ENCODE measurements at regions not wholly inside any gene's neighbourhood (a gene's known extent, or its start where the extent isn't known, plus 50 kb on each side); places are given as distances from the start of the nearest gene placed in this dataset.

DNA sequence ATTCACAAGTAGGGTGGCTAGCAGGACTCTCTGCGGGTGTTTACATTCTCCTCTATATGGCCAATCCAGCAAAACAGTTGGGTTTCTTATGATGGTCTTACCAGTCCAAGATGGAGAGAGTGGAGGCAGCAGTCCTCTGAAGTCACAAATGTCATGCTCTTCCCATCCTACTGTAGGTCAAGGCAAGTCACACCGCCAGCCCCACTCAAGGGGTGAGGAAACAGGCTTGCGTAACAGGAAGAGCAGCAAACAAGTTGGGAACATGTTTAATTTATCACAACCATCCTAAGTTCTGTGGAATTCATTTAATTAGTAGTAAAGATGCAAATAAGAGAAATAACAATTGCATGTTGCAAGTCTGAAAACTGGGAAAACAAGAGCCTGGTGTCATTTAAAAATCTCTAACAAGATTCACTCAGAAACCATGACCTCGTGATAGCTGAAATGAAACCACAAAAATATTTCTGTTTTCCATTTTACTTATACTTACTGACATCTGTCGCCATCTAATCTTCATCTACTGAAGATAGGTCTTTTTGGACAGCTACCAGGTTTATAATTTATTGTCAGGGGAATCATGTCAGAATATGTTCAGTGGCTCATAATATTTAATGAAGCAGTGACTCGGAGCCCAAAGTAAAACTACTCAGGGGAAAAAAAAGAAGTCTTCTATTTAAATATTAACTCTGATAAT lies 349.1 kb upstream of the FMN2 start:
- DNase-seq (no peak), ATAC-seq (ENCODE audit: low read depth in 2 of 2) (no peak)
- no peaks in the 10 kb centered on the region for H3K27me3 Mint-ChIP-seq
- H3K27ac Mint-ChIP-seq = no peak overlapping the region
- H3K4me1 Mint-ChIP-seq = peaks cover 0 to 3% (median 0%) of the 10 kb centered on the region in 3 donors
- peaks cover 0 to 5% (median 0%) of the 10 kb centered on the region in 7 donors for H3K9me3 Mint-ChIP-seq
- no peaks in the 10 kb centered on the region for H3K36me3 Mint-ChIP-seq
- H3K4me3 Mint-ChIP-seq = peak overlapping the region in 1 of 8 donors; percentile 18

DNA sequence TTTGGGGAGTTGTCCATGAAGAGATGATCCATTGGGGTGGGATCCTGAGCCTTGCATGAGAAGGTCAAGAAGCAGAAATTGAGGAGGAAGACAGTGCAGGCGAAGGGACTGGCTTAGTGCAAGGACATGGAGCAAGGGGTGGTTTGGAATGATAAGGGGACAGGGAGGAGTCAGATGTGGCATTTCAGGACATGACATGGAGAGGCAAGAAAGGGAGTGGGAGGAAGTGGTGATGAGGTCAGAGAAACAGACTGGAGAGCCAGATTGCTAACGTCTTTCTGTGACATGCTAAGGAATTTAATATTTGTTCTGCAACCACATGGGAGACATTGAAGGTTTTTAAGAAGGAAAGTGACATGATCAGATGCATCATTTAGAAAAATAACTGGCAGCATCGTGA lies 346.8 kb upstream of the FMN2 start:
- Mint-ChIP-seq H3K27me3 (no peaks in the 10 kb centered on the region), H3K4me3 (no peak overlapping the region), H3K4me1 (peaks cover 0 to 1% (median 0%) of the 10 kb centered on the region in 3 donors), H3K27ac (no peak overlapping the region), H3K36me3 (no peaks in the 10 kb centered on the region), H3K9me3 (peaks cover 0 to 4% (median 0%) of the 10 kb centered on the region in 7 donors)
- ATAC-seq (ENCODE audit: low read depth in 2 of 2) (no peak), DNase-seq (no peak)

DNA sequence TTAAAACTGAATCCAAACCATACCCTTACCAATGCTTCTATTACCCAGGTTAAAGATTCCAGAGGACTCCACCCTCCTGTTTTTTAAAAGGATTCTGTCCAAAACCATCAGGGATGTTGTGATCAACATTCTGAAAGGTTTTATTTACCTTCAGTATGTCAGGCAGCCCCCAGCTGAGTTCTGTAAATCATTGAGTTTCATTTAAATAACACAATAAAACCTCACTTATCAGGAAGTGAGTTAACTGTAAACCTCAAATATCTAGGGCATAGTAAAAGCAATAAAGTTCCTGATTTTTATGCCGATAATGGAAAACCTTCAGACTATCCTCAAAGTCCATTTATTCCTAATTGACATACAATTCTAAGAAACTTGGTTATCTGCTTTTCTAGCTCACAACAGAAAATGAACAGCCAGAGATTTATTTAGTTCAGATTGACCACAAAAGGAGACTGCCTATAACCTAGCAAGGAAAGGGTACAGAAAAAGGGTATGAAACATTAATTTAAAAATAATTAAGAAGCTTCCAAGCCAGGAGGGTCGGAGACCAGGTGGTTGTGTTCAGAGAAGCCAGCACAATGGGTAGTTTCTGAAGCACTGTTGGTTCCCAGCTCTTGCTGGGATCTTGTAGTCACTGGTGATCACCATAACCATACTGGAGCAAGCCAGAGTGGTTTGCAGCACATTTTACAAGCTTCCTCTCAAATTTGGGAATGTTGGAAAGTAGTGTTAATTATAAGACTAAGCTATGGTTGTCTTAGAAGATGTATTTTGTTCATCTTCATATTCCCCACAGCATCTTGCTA lies 336.4 kb upstream of the FMN2 start:
- DNase-seq (no peak), ATAC-seq (ENCODE audit: low read depth in 2 of 2) (no peak)
- Mint-ChIP-seq H3K27ac (no peak overlapping the region), H3K36me3 (no peaks in the 10 kb centered on the region), H3K4me3 (no peak overlapping the region), H3K27me3 (no peaks in the 10 kb centered on the region), H3K9me3 (peaks cover 0 to 5% (median 0%) of the 10 kb centered on the region in 7 donors), H3K4me1 (no peaks in the 10 kb centered on the region)

DNA sequence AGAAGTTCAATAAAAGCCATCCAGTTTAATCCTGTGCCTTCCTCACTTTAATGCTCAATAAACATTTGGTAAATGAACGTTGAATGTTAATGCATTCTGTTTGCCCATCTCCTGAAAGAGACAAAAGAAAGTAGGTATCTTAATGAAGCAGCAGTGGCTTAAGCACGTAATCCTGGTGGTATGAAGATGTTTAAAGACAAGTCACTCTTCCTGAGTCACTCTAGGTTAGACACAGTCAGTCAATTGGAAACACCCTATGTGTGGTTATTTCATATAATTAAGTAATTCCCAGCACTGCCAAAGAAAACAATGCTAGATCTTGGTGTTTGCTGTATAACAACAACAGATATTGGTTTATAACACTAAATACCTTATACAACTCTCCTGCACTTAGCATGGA lies 334.0 kb upstream of the FMN2 start:
- no peaks in the 10 kb centered on the region for H3K4me1 Mint-ChIP-seq
- ATAC-seq (ENCODE audit: low read depth in 2 of 2) = no peak
- no peaks in the 10 kb centered on the region for H3K36me3 Mint-ChIP-seq
- peaks cover 0 to 4% (median 0%) of the 10 kb centered on the region in 7 donors for H3K9me3 Mint-ChIP-seq
- no peak overlapping the region for H3K27ac Mint-ChIP-seq
- no peaks in the 10 kb centered on the region for H3K27me3 Mint-ChIP-seq
- no peak overlapping the region for H3K4me3 Mint-ChIP-seq
- no peak for DNase-seq

DNA sequence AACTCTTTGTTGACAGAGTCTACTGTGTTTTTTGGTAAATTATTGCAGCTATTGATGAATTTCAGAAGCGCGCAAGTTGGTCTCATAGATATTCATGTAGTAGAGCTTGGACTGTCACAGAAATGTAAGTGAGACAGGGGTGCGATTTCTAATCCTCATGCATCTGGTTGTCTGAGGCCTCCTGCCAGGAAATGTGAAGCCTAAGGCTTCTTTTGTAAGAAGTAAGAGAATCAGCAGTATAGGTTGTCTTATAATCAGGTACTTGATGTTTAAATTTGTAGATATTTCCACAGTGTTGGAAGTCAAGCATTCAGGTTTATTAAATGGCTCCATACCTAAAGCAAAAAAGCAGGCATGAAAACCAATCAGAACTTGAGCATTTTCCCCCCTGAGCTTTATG lies 332.9 kb upstream of the FMN2 start:
- H3K9me3 Mint-ChIP-seq = peaks cover 0 to 4% (median 0%) of the 10 kb centered on the region in 7 donors
- ATAC-seq (ENCODE audit: low read depth in 2 of 2) (no peak), DNase-seq (no peak)
- no peaks in the 10 kb centered on the region for H3K4me1 Mint-ChIP-seq
- no peaks in the 10 kb centered on the region for H3K36me3 Mint-ChIP-seq
- H3K4me3 Mint-ChIP-seq = no peak overlapping the region
- no peaks in the 10 kb centered on the region for H3K27me3 Mint-ChIP-seq
- H3K27ac Mint-ChIP-seq = no peak overlapping the region

DNA sequence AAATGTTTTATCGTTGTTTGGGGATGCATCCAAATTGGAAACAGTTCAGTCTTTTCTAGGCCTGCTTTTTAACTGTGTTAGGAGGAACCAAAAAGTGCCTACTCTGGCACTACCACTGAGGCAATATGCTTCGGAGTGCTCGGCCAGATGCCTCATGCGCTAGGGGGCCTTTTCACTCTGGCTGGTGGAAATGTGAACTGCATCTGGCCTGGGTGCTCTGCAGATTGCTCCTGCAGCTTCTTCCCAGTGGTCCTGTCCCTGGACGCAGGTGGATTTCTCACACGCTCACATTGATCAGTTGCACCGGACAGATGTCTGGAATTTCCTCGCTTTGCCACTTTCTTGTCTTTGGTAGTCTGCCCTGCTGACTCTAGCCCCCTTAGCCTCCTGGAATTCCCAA lies 330.2 kb upstream of the FMN2 start:
- H3K4me3 Mint-ChIP-seq = no peak overlapping the region
- peaks cover 0 to 4% (median 0%) of the 10 kb centered on the region in 7 donors for H3K9me3 Mint-ChIP-seq
- no peak overlapping the region for H3K27ac Mint-ChIP-seq
- DNase-seq (no peak), ATAC-seq (ENCODE audit: low read depth in 2 of 2) (no peak)
- H3K27me3 Mint-ChIP-seq = no peaks in the 10 kb centered on the region
- no peaks in the 10 kb centered on the region for H3K36me3 Mint-ChIP-seq
- H3K4me1 Mint-ChIP-seq = no peaks in the 10 kb centered on the region

DNA sequence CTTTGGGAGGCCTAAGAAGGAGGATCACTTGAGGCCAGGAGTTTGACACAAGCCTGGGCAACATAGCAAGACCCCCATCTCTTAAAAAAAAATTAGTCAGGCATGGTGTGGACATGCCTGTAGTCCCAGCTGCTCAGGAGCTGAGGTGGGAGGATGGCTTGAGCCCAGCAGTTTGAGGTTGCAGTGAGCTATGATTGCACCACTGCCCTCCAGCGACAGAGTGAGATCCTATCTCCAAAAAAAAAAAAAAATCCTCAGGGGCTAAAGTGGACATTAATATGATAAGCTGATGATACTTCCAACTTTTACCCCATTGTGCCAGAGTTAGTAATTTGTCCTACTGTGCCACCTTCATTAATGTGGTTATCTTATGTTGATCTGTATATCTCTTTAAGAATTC lies 327.8 kb upstream of the FMN2 start:
- Mint-ChIP-seq H3K4me3 (peak overlapping the region in 1 of 8 donors; percentile 35), H3K9me3 (peaks cover 0 to 4% (median 0%) of the 10 kb centered on the region in 7 donors), H3K27me3 (no peaks in the 10 kb centered on the region), H3K4me1 (no peaks in the 10 kb centered on the region), H3K36me3 (no peaks in the 10 kb centered on the region), H3K27ac (no peak overlapping the region)
- DNase-seq (no peak), ATAC-seq (ENCODE audit: low read depth in 2 of 2) (no peak)

DNA sequence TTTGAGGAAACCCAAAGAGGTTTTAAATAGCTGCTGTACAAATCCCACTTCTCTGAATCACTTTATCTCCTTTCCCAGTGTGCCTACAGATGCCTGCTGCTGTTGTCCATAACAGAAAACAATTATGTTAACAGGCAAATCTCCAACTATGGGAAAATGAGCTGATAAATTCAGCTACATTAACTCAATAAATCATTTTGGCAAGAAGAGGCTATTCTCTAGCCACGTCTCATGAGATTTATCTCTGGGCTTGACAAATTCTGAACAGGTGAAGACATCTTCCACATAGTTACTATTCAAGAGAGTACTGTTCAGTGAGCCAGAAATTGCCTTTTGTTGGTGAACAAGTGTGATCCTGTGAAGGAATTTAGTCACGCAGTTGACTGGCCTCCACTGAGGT lies 327.1 kb upstream of the FMN2 start:
- H3K4me1 Mint-ChIP-seq = no peaks in the 10 kb centered on the region
- no peak for ATAC-seq (ENCODE audit: low read depth in 2 of 2)
- DNase-seq = no peak
- H3K9me3 Mint-ChIP-seq = peaks cover 0 to 4% (median 0%) of the 10 kb centered on the region in 7 donors
- no peak overlapping the region for H3K27ac Mint-ChIP-seq
- H3K36me3 Mint-ChIP-seq = no peaks in the 10 kb centered on the region
- no peaks in the 10 kb centered on the region for H3K27me3 Mint-ChIP-seq
- H3K4me3 Mint-ChIP-seq = no peak overlapping the region

DNA sequence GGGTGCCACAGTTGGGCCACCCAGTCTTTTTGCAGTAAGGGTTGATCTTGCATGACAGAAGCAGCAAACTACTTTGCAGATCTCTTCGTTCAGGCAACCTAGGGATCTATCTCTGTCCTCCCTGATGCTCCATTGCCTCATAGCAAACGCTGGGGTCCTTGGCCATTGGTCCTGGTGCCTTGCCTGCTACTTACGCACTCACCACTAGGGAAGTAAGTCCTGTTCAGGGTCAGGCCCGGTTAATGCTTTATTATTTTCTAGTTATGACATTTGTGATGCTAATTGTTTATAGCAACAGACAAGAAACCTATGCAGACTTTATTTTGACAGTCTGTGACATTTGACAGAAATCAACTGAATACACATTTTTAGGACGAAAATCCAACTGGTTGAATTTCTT lies 326.5 kb upstream of the FMN2 start:
- Mint-ChIP-seq H3K36me3 (no peaks in the 10 kb centered on the region), H3K27ac (no peak overlapping the region), H3K4me3 (no peak overlapping the region), H3K9me3 (peaks cover 0 to 4% (median 0%) of the 10 kb centered on the region in 7 donors), H3K4me1 (no peaks in the 10 kb centered on the region), H3K27me3 (no peaks in the 10 kb centered on the region)
- ATAC-seq (ENCODE audit: low read depth in 2 of 2) = no peak
- no peak for DNase-seq

DNA sequence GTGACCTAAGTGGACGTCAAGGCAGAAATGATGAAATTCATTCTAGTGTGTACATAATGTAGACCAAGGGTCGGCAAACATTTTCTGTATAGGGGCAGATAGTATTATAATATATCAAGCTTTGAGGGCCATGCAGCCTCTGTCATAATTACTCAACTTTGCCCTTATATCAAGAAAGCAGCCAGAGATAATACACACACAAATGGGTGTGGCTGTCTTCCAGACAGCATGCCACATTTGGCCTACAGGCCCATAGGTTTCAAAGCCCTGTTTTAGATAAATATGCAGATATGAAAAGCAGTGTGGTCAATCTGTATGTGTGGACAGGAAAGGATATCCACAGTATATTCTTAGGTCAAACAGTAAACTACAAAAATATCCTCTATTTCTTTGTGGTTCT lies 320.1 kb upstream of the FMN2 start:
- Mint-ChIP-seq H3K4me1 (no peaks in the 10 kb centered on the region), H3K9me3 (peaks cover 0 to 5% (median 0%) of the 10 kb centered on the region in 7 donors), H3K4me3 (no peak overlapping the region), H3K27ac (no peak overlapping the region), H3K27me3 (no peaks in the 10 kb centered on the region), H3K36me3 (no peaks in the 10 kb centered on the region)
- no peak for DNase-seq
- no peak for ATAC-seq (ENCODE audit: low read depth in 2 of 2)

DNA sequence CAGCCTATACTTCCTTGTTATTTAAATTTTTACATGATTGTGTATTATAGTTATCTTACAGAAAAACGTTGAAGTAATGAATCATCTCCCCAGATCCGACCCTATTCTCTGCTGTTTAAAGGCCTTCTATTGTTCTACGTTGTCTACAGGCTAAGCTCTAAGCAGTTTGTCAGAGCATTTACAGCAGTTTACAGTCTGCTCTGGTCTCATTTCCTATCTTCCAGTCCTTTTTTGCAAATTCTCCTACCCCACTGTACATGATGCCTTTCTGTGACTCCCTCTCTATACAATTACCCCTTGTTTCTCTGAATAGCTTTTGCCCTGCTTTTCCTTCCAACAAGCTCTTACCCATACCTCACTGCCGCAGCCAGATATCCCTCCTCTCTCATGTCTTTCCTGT lies 319.2 kb upstream of the FMN2 start:
- no peaks in the 10 kb centered on the region for H3K4me1 Mint-ChIP-seq
- H3K27ac Mint-ChIP-seq = peak overlapping the region in 1 of 6 donors; percentile 31
- peaks cover 0 to 6% (median 0%) of the 10 kb centered on the region in 7 donors for H3K9me3 Mint-ChIP-seq
- H3K4me3 Mint-ChIP-seq = no peak overlapping the region
- DNase-seq (no peak), ATAC-seq (ENCODE audit: low read depth in 2 of 2) (no peak)
- H3K27me3 Mint-ChIP-seq = no peaks in the 10 kb centered on the region
- no peaks in the 10 kb centered on the region for H3K36me3 Mint-ChIP-seq

DNA sequence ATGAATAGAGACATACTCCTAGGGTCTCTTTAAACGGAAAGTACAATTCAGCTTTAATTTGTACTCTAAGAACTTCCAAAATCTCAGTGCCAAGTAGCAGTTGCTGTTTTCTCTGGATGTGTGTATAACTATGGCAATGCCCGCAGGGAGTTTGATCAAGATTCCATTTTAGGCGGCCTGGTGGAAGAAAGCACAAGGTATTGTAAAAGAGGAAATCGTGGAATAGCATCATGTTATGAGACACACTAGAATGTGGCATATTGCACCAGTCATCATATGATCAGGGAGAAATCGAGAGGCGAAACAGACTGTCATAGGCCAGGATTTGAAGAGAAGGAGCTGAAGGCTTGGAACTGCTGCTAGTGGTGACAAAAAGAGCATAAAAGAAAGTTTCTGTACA lies 316.2 kb upstream of the FMN2 start:
- Mint-ChIP-seq H3K9me3 (peaks cover 0 to 6% (median 2%) of the 10 kb centered on the region in 7 donors), H3K36me3 (no peaks in the 10 kb centered on the region), H3K27ac (no peak overlapping the region), H3K4me1 (no peaks in the 10 kb centered on the region), H3K4me3 (no peak overlapping the region), H3K27me3 (no peaks in the 10 kb centered on the region)
- DNase-seq (no peak), ATAC-seq (ENCODE audit: low read depth in 2 of 2) (no peak)

DNA sequence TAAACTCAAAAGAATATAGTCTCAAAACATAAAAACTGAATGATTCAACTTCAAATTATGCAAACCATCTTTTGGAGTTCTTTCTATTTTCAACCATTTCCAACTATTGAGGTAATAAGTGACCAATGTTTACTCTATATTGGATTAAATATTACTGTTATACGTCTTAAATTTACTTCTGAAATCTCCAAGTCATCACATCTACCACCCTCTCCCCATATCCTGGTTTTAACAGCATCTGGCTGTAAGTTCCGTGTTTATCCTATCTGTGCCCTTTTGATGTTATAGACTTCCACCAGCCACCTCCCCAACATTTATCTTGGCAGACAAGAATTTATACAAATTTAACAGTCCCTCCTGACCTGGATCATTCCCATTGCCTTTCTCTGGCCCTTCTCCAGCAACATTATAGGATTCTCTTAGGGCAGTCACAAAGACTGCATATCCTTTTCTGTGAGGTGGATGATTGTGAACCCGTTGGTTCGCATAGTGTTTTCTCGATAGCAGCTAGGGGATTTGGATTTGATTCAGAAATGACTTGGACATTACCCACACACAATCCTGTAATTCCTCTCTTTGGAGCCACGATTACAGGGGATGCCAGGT lies 313.4 kb upstream of the FMN2 start:
- no peak overlapping the region for H3K4me3 Mint-ChIP-seq
- no peaks in the 10 kb centered on the region for H3K4me1 Mint-ChIP-seq
- no peak overlapping the region for H3K27ac Mint-ChIP-seq
- H3K36me3 Mint-ChIP-seq = no peaks in the 10 kb centered on the region
- DNase-seq (no peak), ATAC-seq (ENCODE audit: low read depth in 2 of 2) (no peak)
- no peaks in the 10 kb centered on the region for H3K27me3 Mint-ChIP-seq
- H3K9me3 Mint-ChIP-seq = peaks cover 0 to 11% (median 2%) of the 10 kb centered on the region in 7 donors

DNA sequence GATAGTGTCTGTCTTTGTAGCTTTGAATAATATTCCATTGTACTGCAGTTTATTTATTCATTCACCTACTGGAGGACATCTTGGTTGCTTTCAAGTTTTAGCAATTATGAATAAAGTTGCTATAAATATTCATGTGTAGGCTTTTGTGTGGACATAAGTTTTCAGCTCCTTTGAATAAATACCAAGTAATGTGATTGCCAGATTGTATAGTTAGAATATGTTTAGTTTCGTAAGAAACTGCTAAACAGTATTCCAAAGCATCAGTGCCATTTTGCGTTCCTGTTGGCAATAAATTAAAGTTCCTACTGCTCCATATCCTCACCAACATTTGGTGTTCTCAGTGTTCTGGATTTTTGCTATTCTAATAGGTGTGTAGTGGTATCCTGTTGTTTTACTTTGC lies 311.7 kb upstream of the FMN2 start:
- Mint-ChIP-seq H3K27ac (no peak overlapping the region), H3K9me3 (peaks cover 0 to 11% (median 3%) of the 10 kb centered on the region in 7 donors), H3K36me3 (no peaks in the 10 kb centered on the region), H3K4me1 (no peaks in the 10 kb centered on the region), H3K27me3 (no peaks in the 10 kb centered on the region), H3K4me3 (no peak overlapping the region)
- no peak for ATAC-seq (ENCODE audit: low read depth in 2 of 2)
- no peak for DNase-seq

Measured in naive B cell (primary cell).